ENCODE measurements at regions not wholly inside any gene's neighbourhood (a gene's known extent, or its start where the extent isn't known, plus 50 kb on each side); places are given as distances from the start of the nearest gene placed in this dataset.
"Not testable (repeated sequence)": the region's sequence is repeated elsewhere in the genome, so short reads cannot be mapped to it uniquely, and the experiment has no call there.

- H3K4me3 ChIP-seq (ENCODE audit: low read depth, low read length): no peak overlapping the region
- TF ChIP-seq CTCF (IDR thresholded peaks at IDR 0.05; ENCODE audit: low read depth, low read length) (no peak), MYC (IDR thresholded peaks at IDR 0.05; ENCODE audit: low read depth, low read length) (no peak), POLR2A (IDR thresholded peaks at IDR 0.05; ENCODE audit: extremely low read depth, insufficient read length) (no peak)
- TF ChIP-seq, protein P1, sequence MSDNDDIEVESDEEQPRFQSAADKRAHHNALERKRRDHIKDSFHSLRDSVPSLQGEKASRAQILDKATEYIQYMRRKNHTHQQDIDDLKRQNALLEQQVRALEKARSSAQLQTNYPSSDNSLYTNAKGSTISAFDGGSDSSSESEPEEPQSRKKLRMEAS (IDR thresholded peaks at IDR 0.05; ENCODE audit: low read depth, low read length): no peak
- DNase-seq (ENCODE audit: low read depth): no peak
Measured at GRCh38 chr6:72466471-72466870, 155.4 kb upstream of the KCNQ5 start.

- no peak for TF ChIP-seq CTCF (IDR thresholded peaks at IDR 0.05; ENCODE audit: low read depth, low read length)
- no peak for TF ChIP-seq MYC (IDR thresholded peaks at IDR 0.05; ENCODE audit: low read depth, low read length)
- TF ChIP-seq, protein P1 (IDR thresholded peaks at IDR 0.05; ENCODE audit: low read depth, low read length): no peak
- no peak for TF ChIP-seq POLR2A (IDR thresholded peaks at IDR 0.05; ENCODE audit: extremely low read depth, insufficient read length)
- no peak for DNase-seq (ENCODE audit: low read depth)
- no peak overlapping the region for H3K4me3 ChIP-seq (ENCODE audit: low read depth, low read length)
Measured at GRCh38 chr6:72466971-72467566, 154.8 kb upstream of the KCNQ5 start.

DNA sequence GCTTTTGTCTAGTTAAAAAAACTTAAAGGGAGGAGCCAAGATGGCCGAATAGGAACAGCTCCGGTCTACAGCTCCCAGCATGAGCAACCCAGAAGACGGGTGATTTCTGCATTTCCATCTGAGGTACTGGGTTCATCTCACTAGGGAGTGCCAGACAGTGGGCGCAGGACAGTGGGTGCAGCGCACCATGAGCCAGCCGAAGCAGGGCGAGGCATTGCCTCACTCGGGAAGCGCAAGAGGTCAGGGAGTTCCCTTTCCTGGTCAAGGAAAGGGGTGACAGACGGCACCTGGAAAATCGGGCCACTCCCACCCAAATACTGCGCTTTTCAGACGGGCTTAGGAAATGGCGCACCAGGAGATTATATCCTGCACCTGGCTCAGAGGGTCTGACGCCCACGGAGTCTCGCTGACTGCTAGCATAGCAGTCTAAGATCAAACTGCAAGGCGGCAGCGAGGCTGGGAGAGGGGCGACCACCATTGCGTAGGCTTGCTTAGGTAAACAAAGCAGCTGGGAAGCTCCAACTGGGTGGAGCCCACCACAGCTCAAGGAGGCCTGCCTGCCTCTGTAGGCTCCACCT, 152.4 kb upstream of the KCNQ5 start:
- DNase-seq (ENCODE audit: low read depth); H3K4me3 ChIP-seq (ENCODE audit: low read depth, low read length): not testable (repeated sequence)

- DNase-seq (ENCODE audit: low read depth): no peak
- TF ChIP-seq, protein P1 (IDR thresholded peaks at IDR 0.05; ENCODE audit: low read depth, low read length): no peak
- TF ChIP-seq POLR2A (IDR thresholded peaks at IDR 0.05; ENCODE audit: extremely low read depth, insufficient read length) (no peak), MYC (IDR thresholded peaks at IDR 0.05; ENCODE audit: low read depth, low read length) (no peak), CTCF (IDR thresholded peaks at IDR 0.05; ENCODE audit: low read depth, low read length) (no peak)
- no peak overlapping the region for H3K4me3 ChIP-seq (ENCODE audit: low read depth, low read length)
Measured at GRCh38 chr6:72476051-72476450, 145.8 kb upstream of the KCNQ5 start.

DNA sequence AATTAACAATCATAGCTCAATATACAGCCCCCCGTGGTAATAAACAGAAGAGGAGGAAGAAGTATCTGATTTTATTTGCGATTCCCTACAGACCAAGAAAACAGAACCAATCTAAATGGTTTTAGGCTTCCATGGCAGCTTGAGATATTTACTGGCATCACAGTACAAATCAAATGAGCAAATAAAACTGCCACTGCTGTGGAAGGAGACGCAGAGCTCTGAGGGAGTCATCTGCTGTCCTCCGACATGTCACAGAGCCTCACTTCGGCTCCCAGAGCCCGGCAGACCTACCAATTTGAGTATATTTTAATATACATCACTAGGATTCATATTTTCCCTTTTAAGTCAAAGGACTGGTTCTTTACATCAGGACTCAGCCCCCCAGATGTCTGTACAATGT, 145.2 kb upstream of the KCNQ5 start:
- no peak for DNase-seq (ENCODE audit: low read depth)
- H3K4me3 ChIP-seq (ENCODE audit: low read depth, low read length): no peak overlapping the region
- TF ChIP-seq CTCF (IDR thresholded peaks at IDR 0.05; ENCODE audit: low read depth, low read length) (no peak), POLR2A (IDR thresholded peaks at IDR 0.05; ENCODE audit: extremely low read depth, insufficient read length) (no peak), MYC (IDR thresholded peaks at IDR 0.05; ENCODE audit: low read depth, low read length) (no peak)
- TF ChIP-seq, protein P1 (IDR thresholded peaks at IDR 0.05; ENCODE audit: low read depth, low read length): no peak

DNA sequence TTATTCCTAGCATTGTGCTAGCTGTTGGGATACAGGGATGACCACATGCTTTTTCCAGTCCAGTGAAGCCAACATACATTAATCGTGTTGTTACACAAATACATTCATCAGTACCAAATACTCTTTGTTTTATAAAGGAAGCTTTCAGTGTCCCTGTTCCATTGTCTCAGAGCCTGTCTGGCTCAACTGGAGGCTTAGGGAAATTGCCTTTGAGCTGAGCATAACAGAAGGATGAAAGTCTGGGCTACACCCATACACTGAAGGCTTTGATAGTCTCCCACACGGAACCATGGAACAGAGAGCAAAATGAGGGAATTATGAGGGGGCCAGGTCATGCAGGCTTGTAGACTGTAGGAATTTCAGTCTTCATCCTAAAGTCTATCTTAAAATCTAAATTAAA, 126.4 kb upstream of the KCNQ5 start:
- H3K4me3 ChIP-seq (ENCODE audit: low read depth, low read length): no peak overlapping the region
- DNase-seq (ENCODE audit: low read depth): no peak
- TF ChIP-seq CTCF (IDR thresholded peaks at IDR 0.05; ENCODE audit: low read depth, low read length): no peak
- TF ChIP-seq POLR2A (IDR thresholded peaks at IDR 0.05; ENCODE audit: extremely low read depth, insufficient read length): no peak
- TF ChIP-seq MYC (IDR thresholded peaks at IDR 0.05; ENCODE audit: low read depth, low read length): no peak
- TF ChIP-seq, protein P1 (IDR thresholded peaks at IDR 0.05; ENCODE audit: low read depth, low read length): no peak

Measured in NB4 (cell line).